GM23338 (cell line): ENCODE measurements at regions not wholly inside any gene's neighbourhood (a gene's known extent, or its start where the extent isn't known, plus 50 kb on each side); places are given as distances from the start of the nearest gene placed in this dataset.

Source experiments
- ATAC-seq: fragments of 200-7000 bp; cut with Tn5 transposase; 3 replicates; pipeline ENCODE4 v1.9.1; 2020
- DNase-seq: peaks from one replicate; pipeline ENCODE4 v3.0.0-alpha.2; 2015; ENCODE audit warnings: low spot score
- H2AFZ ChIP-seq: fragments of 200-600 bp; sonication (generic); 2 replicates; pipeline ENCODE4 v1.8.0; 2016; ENCODE audit warnings: antibody characterized with exemption, mild to moderate bottlenecking, moderate library complexity
- H3F3A ChIP-seq: fragments of 200-600 bp; sonication (generic); replicated peaks from 2 replicates; pipeline ENCODE4 v1.8.0; 2017; ENCODE audit warnings: antibody characterized with exemption, mixed run types, low read depth
- H3K27ac ChIP-seq: fragments of 200-600 bp; sonication (generic); 2 replicates; pipeline ENCODE4 v1.6.1; 2016; ENCODE audit warnings: low read depth
- H3K27me3 ChIP-seq: fragments of 200-600 bp; sonication (generic); 2 replicates; pipeline ENCODE4 v1.8.0; 2016; ENCODE audit warnings: mild to moderate bottlenecking, mixed run types, moderate library complexity; ENCODE audit not compliant: insufficient read depth
- H3K36me3 ChIP-seq: fragments of 200-600 bp; sonication (generic); 2 replicates; pipeline ENCODE4 v1.8.0; 2016; ENCODE audit warnings: mild to moderate bottlenecking; ENCODE audit not compliant: insufficient read depth
- H3K4me1 ChIP-seq: fragments of 200-600 bp; sonication (generic); 2 replicates; pipeline ENCODE4 v1.8.0; 2016; ENCODE audit warnings: mild to moderate bottlenecking, moderate library complexity; ENCODE audit not compliant: insufficient read depth
- H3K4me2 ChIP-seq: fragments of 200-600 bp; sonication (generic); 2 replicates; pipeline ENCODE4 v1.7.1; 2017; ENCODE audit warnings: mixed run types
- H3K4me3 ChIP-seq: fragments of 200-600 bp; sonication (generic); 2 replicates; pipeline ENCODE4 v1.6.1; 2016; ENCODE audit warnings: mixed run types
- H3K79me2 ChIP-seq: fragments of 200-600 bp; sonication (generic); replicated peaks from 2 replicates; pipeline ENCODE4 v1.8.0; 2017; ENCODE audit warnings: mild to moderate bottlenecking; ENCODE audit not compliant: insufficient read depth
- H3K9me2 ChIP-seq: fragments of 200-600 bp; sonication (generic); 2 replicates; pipeline ENCODE4 v1.8.0; 2017; ENCODE audit not compliant: insufficient read depth
- H4K20me1 ChIP-seq: fragments of 200-600 bp; sonication (generic); replicated peaks from 2 replicates; pipeline ENCODE4 v1.8.0; 2017; ENCODE audit warnings: mild to moderate bottlenecking; ENCODE audit not compliant: insufficient read depth
- H3K27ac Mint-ChIP-seq: 2 replicates; pipeline ENCODE4 v1.8.0; 2020; ENCODE audit warnings: inconsistent platforms, mild to moderate bottlenecking, moderate library complexity, mixed read lengths
- H3K27me3 Mint-ChIP-seq: 3 replicates; pipeline ENCODE4 v1.8.0; 2022; ENCODE audit warnings: low read depth, mild to moderate bottlenecking, moderate library complexity, mixed read lengths, inconsistent platforms; ENCODE audit not compliant: insufficient read depth, poor library complexity
- H3K36me3 Mint-ChIP-seq: 3 replicates; pipeline ENCODE4 v1.8.0; 2021; ENCODE audit warnings: low read depth, mild to moderate bottlenecking, inconsistent platforms, moderate library complexity, mixed read lengths
- H3K4me1 Mint-ChIP-seq: 3 replicates; pipeline ENCODE4 v1.8.0; 2020; ENCODE audit warnings: mild to moderate bottlenecking, inconsistent platforms, mixed read lengths
- H3K4me3 Mint-ChIP-seq: 3 replicates; pipeline ENCODE4 v1.8.0; 2021; ENCODE audit warnings: moderate library complexity, mild to moderate bottlenecking, inconsistent platforms, mixed read lengths
- H3K9me3 Mint-ChIP-seq: 3 replicates; pipeline ENCODE4 v1.8.0; 2020; ENCODE audit warnings: moderate library complexity, mild to moderate bottlenecking, inconsistent platforms, mixed read lengths
- CREB1 ChIP-seq: fragments of 250-450 bp; sonication (Bioruptor Pico); IDR thresholded peaks from 2 replicates; pipeline ENCODE4 v1.5.0; 2020; ENCODE audit warnings: low read depth, mild to moderate bottlenecking, moderate library complexity
- EZH2 ChIP-seq: fragments of 200-600 bp; sonication (generic); IDR thresholded peaks from one replicate; pipeline ENCODE4 v1.8.0; 2017; ENCODE audit warnings: antibody characterized with exemption, mild to moderate bottlenecking, low read depth; ENCODE audit not compliant: unreplicated experiment
- EZH2phosphoT487 ChIP-seq: fragments of 200-600 bp; sonication (generic); IDR thresholded peaks from one replicate; pipeline ENCODE4 v1.8.1; 2018; ENCODE audit warnings: antibody characterized with exemption; ENCODE audit not compliant: unreplicated experiment
- JUNB ChIP-seq: IDR thresholded peaks from one replicate; pipeline ENCODE4 v1.6.1; 2016; ENCODE audit warnings: antibody characterized with exemption; ENCODE audit not compliant: unreplicated experiment
- NANOG ChIP-seq: IDR thresholded peaks from 2 replicates; pipeline ENCODE4 v1.6.1; 2016; ENCODE audit warnings: antibody characterized with exemption, borderline replicate concordance
- STAT1 ChIP-seq: IDR thresholded peaks from one replicate; pipeline ENCODE4 v1.6.1; 2016; ENCODE audit warnings: antibody characterized with exemption; ENCODE audit not compliant: unreplicated experiment
- ZNF114 ChIP-seq: fragments of 250-450 bp; sonication (Bioruptor Pico); IDR thresholded peaks from 2 replicates; pipeline ENCODE4 v1.5.0; 2020; ENCODE audit warnings: mild to moderate bottlenecking, moderate library complexity
- ZNF331 ChIP-seq: fragments of 250-450 bp; sonication (Bioruptor Pico); IDR thresholded peaks from 2 replicates; pipeline ENCODE4 v1.5.0; 2020; ENCODE audit warnings: low read depth, mild to moderate bottlenecking, moderate library complexity
- TF ChIP-seq, protein P1 (sequence below): fragments of 250-450 bp; sonication (Bioruptor Pico); IDR thresholded peaks from 2 replicates; pipeline ENCODE4 v1.5.0; 2020; ENCODE audit warnings: mild to moderate bottlenecking, moderate library complexity
- TF ChIP-seq, protein P2 (sequence below): IDR thresholded peaks from one replicate; pipeline ENCODE4 v1.6.1; 2018; ENCODE audit warnings: antibody characterized with exemption; ENCODE audit not compliant: unreplicated experiment
- TF ChIP-seq, protein P3 (sequence below), 2 experiments: fragments of 200-600 bp in 1 of 2; sonication (generic) in 1 of 2; conservative IDR thresholded peaks; 2 replicates each; pipeline versions ENCODE4 v1.5.1 to v1.6.1; 2016 to 2017; ENCODE audit warnings: antibody characterized with exemption in 2 of 2, low read depth in 2 of 2, mild to moderate bottlenecking in 2 of 2, moderate library complexity in 1 of 2
- TF ChIP-seq, protein P4 (sequence below): IDR thresholded peaks from 2 replicates; pipeline ENCODE4 v1.6.1; 2016; ENCODE audit warnings: antibody characterized with exemption

DNA sequence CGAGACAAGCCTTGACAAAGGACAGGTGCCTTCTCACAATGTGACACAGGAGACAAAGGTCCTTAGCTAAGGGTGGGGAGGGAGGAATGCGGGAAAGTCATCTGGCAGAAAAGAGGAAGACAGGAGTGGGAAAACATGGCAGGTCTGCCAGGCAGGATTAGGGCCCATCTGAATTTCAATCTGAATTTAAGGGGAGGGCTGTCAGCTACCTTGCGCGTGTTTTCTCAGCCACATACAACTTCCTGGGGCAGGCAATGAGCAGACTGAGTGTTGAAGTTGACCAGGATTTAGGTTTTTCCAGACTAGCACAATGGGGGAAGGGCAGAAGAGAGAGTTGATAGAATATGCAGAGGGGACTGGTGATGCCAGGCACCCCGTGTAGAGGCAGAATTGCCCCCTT, 66.7 kb upstream of the LARGE1 start:
- Histone ChIP-seq H2AFZ (peak overlapping the region; percentile 82; the same call in 1 of the 2 replicates), H3K4me2 (peak overlapping the region; percentile 56), H3K79me2 (no peaks in the 10 kb centered on the region), H3K27me3 (no peaks in the 10 kb centered on the region), H3K36me3 (no peaks in the 10 kb centered on the region), H3K27ac (no peak overlapping the region), H3K4me1 (peaks cover 36% of the 10 kb centered on the region), H3K9me2 (no peaks in the 10 kb centered on the region), H4K20me1 (no peaks in the 10 kb centered on the region), H3K4me3 (no peak overlapping the region), H3F3A (no peaks in the 10 kb centered on the region)
- no peaks in the 10 kb centered on the region for H3K27me3 Mint-ChIP-seq
- no peaks in the 10 kb centered on the region for H3K36me3 Mint-ChIP-seq
- peak overlapping the region; percentile 23; the same call in 2 of the 3 replicates for H3K4me3 Mint-ChIP-seq
- peaks cover 45% of the 10 kb centered on the region for H3K4me1 Mint-ChIP-seq
- no peak for TF ChIP-seq EZH2phosphoT487
- no peak for TF ChIP-seq EZH2
- TF ChIP-seq, protein P1, sequence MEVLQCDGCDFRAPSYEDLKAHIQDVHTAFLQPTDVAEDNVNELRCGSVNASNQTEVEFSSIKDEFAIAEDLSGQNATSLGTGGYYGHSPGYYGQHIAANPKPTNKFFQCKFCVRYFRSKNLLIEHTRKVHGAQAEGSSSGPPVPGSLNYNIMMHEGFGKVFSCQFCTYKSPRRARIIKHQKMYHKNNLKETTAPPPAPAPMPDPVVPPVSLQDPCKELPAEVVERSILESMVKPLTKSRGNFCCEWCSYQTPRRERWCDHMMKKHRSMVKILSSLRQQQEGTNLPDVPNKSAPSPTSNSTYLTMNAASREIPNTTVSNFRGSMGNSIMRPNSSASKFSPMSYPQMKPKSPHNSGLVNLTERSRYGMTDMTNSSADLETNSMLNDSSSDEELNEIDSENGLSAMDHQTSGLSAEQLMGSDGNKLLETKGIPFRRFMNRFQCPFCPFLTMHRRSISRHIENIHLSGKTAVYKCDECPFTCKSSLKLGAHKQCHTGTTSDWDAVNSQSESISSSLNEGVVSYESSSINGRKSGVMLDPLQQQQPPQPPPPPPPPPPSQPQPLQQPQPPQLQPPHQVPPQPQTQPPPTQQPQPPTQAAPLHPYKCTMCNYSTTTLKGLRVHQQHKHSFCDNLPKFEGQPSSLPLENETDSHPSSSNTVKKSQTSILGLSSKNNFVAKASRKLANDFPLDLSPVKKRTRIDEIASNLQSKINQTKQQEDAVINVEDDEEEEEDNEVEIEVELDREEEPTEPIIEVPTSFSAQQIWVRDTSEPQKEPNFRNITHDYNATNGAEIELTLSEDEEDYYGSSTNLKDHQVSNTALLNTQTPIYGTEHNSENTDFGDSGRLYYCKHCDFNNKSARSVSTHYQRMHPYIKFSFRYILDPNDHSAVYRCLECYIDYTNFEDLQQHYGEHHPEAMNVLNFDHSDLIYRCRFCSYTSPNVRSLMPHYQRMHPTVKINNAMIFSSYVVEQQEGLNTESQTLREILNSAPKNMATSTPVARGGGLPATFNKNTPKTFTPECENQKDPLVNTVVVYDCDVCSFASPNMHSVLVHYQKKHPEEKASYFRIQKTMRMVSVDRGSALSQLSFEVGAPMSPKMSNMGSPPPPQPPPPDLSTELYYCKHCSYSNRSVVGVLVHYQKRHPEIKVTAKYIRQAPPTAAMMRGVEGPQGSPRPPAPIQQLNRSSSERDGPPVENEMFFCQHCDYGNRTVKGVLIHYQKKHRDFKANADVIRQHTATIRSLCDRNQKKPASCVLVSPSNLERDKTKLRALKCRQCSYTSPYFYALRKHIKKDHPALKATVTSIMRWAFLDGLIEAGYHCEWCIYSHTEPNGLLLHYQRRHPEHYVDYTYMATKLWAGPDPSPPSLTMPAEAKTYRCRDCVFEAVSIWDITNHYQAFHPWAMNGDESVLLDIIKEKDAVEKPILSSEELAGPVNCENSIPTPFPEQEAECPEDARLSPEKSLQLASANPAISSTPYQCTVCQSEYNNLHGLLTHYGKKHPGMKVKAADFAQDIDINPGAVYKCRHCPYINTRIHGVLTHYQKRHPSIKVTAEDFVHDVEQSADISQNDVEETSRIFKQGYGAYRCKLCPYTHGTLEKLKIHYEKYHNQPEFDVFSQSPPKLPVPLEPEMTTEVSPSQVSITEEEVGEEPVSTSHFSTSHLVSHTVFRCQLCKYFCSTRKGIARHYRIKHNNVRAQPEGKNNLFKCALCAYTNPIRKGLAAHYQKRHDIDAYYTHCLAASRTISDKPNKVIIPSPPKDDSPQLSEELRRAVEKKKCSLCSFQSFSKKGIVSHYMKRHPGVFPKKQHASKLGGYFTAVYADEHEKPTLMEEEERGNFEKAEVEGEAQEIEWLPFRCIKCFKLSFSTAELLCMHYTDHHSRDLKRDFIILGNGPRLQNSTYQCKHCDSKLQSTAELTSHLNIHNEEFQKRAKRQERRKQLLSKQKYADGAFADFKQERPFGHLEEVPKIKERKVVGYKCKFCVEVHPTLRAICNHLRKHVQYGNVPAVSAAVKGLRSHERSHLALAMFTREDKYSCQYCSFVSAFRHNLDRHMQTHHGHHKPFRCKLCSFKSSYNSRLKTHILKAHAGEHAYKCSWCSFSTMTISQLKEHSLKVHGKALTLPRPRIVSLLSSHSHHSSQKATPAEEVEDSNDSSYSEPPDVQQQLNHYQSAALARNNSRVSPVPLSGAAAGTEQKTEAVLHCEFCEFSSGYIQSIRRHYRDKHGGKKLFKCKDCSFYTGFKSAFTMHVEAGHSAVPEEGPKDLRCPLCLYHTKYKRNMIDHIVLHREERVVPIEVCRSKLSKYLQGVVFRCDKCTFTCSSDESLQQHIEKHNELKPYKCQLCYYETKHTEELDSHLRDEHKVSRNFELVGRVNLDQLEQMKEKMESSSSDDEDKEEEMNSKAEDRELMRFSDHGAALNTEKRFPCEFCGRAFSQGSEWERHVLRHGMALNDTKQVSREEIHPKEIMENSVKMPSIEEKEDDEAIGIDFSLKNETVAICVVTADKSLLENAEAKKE (CRISPR knock-in tag) = no peak
- no peak for TF ChIP-seq JUNB
- no peak for TF ChIP-seq STAT1
- TF ChIP-seq, protein P2, sequence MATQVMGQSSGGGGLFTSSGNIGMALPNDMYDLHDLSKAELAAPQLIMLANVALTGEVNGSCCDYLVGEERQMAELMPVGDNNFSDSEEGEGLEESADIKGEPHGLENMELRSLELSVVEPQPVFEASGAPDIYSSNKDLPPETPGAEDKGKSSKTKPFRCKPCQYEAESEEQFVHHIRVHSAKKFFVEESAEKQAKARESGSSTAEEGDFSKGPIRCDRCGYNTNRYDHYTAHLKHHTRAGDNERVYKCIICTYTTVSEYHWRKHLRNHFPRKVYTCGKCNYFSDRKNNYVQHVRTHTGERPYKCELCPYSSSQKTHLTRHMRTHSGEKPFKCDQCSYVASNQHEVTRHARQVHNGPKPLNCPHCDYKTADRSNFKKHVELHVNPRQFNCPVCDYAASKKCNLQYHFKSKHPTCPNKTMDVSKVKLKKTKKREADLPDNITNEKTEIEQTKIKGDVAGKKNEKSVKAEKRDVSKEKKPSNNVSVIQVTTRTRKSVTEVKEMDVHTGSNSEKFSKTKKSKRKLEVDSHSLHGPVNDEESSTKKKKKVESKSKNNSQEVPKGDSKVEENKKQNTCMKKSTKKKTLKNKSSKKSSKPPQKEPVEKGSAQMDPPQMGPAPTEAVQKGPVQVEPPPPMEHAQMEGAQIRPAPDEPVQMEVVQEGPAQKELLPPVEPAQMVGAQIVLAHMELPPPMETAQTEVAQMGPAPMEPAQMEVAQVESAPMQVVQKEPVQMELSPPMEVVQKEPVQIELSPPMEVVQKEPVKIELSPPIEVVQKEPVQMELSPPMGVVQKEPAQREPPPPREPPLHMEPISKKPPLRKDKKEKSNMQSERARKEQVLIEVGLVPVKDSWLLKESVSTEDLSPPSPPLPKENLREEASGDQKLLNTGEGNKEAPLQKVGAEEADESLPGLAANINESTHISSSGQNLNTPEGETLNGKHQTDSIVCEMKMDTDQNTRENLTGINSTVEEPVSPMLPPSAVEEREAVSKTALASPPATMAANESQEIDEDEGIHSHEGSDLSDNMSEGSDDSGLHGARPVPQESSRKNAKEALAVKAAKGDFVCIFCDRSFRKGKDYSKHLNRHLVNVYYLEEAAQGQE = no peak
- no peak for TF ChIP-seq ZNF331 (CRISPR knock-in tag)
- TF ChIP-seq, protein P3, sequence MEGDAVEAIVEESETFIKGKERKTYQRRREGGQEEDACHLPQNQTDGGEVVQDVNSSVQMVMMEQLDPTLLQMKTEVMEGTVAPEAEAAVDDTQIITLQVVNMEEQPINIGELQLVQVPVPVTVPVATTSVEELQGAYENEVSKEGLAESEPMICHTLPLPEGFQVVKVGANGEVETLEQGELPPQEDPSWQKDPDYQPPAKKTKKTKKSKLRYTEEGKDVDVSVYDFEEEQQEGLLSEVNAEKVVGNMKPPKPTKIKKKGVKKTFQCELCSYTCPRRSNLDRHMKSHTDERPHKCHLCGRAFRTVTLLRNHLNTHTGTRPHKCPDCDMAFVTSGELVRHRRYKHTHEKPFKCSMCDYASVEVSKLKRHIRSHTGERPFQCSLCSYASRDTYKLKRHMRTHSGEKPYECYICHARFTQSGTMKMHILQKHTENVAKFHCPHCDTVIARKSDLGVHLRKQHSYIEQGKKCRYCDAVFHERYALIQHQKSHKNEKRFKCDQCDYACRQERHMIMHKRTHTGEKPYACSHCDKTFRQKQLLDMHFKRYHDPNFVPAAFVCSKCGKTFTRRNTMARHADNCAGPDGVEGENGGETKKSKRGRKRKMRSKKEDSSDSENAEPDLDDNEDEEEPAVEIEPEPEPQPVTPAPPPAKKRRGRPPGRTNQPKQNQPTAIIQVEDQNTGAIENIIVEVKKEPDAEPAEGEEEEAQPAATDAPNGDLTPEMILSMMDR (conservative IDR thresholded peaks at IDR 0.05; ENCODE audit: low read depth in 2 of 2) = no peak
- TF ChIP-seq NANOG = no peak
- TF ChIP-seq ZNF114 (CRISPR knock-in tag) = no peak
- TF ChIP-seq CREB1 (CRISPR knock-in tag) = no peak
- TF ChIP-seq, protein P4, sequence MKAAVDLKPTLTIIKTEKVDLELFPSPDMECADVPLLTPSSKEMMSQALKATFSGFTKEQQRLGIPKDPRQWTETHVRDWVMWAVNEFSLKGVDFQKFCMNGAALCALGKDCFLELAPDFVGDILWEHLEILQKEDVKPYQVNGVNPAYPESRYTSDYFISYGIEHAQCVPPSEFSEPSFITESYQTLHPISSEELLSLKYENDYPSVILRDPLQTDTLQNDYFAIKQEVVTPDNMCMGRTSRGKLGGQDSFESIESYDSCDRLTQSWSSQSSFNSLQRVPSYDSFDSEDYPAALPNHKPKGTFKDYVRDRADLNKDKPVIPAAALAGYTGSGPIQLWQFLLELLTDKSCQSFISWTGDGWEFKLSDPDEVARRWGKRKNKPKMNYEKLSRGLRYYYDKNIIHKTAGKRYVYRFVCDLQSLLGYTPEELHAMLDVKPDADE = no peak
- ATAC-seq = peak; percentile 58
- H3K9me3 Mint-ChIP-seq = no peaks in the 10 kb centered on the region; the same call in 2 of the 3 replicates
- DNase-seq = peak; percentile 33
- peak overlapping the region; percentile 38 for H3K27ac Mint-ChIP-seq
